GM18520 (cell line): ENCODE measurements at regions not wholly inside any gene's neighbourhood (a gene's known extent, or its start where the extent isn't known, plus 50 kb on each side); places are given as distances from the start of the nearest gene placed in this dataset.

Experiments
- ATAC-seq: cut with Tn5 transposase; IDR thresholded peaks from one replicate; pipeline ENCODE4 v1.9.1; 2021; ENCODE audit not compliant: unreplicated experiment

GRCh38 chr9:91039125-91039834 lies 237.7 kb downstream of the SYK start:
- no peak for ATAC-seq

GRCh38 chr9:91039835-91040140 lies 238.2 kb downstream of the SYK start:
- no peak for ATAC-seq

GRCh38 chr9:91040371-91041215 lies 239.0 kb downstream of the SYK start:
- no peak for ATAC-seq

GRCh38 chr9:91042024-91042423 lies 240.4 kb downstream of the SYK start:
- ATAC-seq, result no peak

- no peak for ATAC-seq
Observed at GRCh38 chr9:91042541-91042940, 240.9 kb downstream of the SYK start.

- no peak for ATAC-seq
Observed at GRCh38 chr9:91043056-91043810, 241.6 kb downstream of the SYK start.

- no peak for ATAC-seq
Observed at GRCh38 chr9:91043811-91044175, 242.2 kb downstream of the SYK start.

GRCh38 chr9:91044354-91044753 lies 242.7 kb downstream of the SYK start:
- no peak for ATAC-seq

- no peak for ATAC-seq
Observed at GRCh38 chr9:91045041-91045440, 243.4 kb downstream of the SYK start.

GRCh38 chr9:91047529-91047928 lies 245.9 kb downstream of the SYK start:
- ATAC-seq, result no peak

- no peak for ATAC-seq
Observed at GRCh38 chr9:91047993-91048607, 246.5 kb downstream of the SYK start.

- no peak for ATAC-seq
Observed at GRCh38 chr9:91048749-91049148, 247.1 kb downstream of the SYK start.

- ATAC-seq, result no peak
Observed at GRCh38 chr9:91053824-91054223, 252.2 kb downstream of the SYK start.

- no peak for ATAC-seq
Observed at GRCh38 chr9:91055845-91056244, 254.2 kb downstream of the SYK start.

GRCh38 chr9:91056486-91056885 lies 254.9 kb downstream of the SYK start:
- no peak for ATAC-seq

- ATAC-seq, result no peak
Observed at GRCh38 chr9:91056917-91057316, 255.3 kb downstream of the SYK start.

- no peak for ATAC-seq
Observed at GRCh38 chr9:91059713-91060112, 258.1 kb downstream of the SYK start.

- no peak for ATAC-seq
Observed at GRCh38 chr9:91060520-91061343, 259.1 kb downstream of the SYK start.

- no peak for ATAC-seq
Observed at GRCh38 chr9:91061506-91061905, 259.9 kb downstream of the SYK start.

GRCh38 chr9:91062281-91062680 lies 260.7 kb downstream of the SYK start:
- no peak for ATAC-seq

- no peak for ATAC-seq
Observed at GRCh38 chr9:91063471-91063870, 261.9 kb downstream of the SYK start.
